ENCODE measurements at regions not wholly inside any gene's neighbourhood (a gene's known extent, or its start where the extent isn't known, plus 50 kb on each side); places are given as distances from the start of the nearest gene placed in this dataset.

DNA sequence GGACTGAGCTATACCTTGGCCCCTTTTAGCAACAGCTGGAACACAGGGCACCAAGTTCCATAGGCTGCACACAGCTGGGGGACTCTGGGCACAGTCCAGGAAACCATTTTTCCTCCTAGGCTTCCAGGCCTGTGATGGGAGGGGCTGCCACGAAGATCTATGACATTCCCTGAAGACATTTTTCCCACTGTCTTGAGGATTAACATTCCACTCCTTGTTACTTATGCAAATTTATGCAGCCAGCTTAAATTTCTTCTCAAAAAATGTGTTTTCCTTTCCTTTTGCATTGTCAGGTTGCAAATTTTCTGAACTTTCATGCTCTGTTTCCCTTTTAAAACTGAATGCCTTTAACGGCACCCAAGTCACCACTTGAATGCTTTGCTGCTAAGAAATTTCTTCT lies 580.1 kb upstream of the FTMT start:
- TF ChIP-seq, protein P1, sequence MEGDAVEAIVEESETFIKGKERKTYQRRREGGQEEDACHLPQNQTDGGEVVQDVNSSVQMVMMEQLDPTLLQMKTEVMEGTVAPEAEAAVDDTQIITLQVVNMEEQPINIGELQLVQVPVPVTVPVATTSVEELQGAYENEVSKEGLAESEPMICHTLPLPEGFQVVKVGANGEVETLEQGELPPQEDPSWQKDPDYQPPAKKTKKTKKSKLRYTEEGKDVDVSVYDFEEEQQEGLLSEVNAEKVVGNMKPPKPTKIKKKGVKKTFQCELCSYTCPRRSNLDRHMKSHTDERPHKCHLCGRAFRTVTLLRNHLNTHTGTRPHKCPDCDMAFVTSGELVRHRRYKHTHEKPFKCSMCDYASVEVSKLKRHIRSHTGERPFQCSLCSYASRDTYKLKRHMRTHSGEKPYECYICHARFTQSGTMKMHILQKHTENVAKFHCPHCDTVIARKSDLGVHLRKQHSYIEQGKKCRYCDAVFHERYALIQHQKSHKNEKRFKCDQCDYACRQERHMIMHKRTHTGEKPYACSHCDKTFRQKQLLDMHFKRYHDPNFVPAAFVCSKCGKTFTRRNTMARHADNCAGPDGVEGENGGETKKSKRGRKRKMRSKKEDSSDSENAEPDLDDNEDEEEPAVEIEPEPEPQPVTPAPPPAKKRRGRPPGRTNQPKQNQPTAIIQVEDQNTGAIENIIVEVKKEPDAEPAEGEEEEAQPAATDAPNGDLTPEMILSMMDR (IDR thresholded peaks at IDR 0.05; ENCODE audit: low read depth, low read length, poor library complexity, severe bottlenecking) = no peak
- no peak for TF ChIP-seq EZH2phosphoT487 (IDR thresholded peaks at IDR 0.05; ENCODE audit: borderline replicate concordance, low read length)
